Neural progenitor cell (in vitro differentiated cells): ENCODE measurements at regions not wholly inside any gene's neighbourhood (a gene's known extent, or its start where the extent isn't known, plus 50 kb on each side); places are given as distances from the start of the nearest gene placed in this dataset.

Source experiments
- EZH2phosphoT487 ChIP-seq: fragments of 200-600 bp; sonication (generic); IDR thresholded peaks from 2 replicates; pipeline ENCODE4 v1.6.1; 2017; ENCODE audit warnings: antibody characterized with exemption
- TF ChIP-seq, protein P1 (sequence below): fragments of 200-600 bp; sonication (generic); IDR thresholded peaks from 2 replicates; pipeline ENCODE4 v1.5.1; 2017; ENCODE audit warnings: antibody characterized with exemption, mild to moderate bottlenecking

DNA sequence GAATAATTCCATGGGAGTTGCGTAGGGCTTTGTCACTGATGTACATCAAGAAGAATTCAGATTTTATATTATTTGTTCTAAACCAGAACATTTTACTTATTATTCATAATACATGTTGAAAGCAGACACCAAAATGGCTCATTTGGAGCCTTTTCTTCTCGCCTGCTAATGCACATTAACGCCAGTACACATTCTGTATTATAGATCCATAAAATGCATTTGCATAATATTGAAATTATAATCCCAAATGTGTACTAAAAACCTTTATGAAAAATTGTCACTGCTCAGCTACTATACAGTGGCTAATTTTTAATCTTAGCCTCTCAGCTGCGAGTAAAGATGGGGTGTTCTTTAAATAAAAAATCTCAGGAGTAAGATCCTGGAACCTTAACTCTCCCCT, 452.2 kb upstream of the HNRNPA3 start:
- TF ChIP-seq, protein P1, sequence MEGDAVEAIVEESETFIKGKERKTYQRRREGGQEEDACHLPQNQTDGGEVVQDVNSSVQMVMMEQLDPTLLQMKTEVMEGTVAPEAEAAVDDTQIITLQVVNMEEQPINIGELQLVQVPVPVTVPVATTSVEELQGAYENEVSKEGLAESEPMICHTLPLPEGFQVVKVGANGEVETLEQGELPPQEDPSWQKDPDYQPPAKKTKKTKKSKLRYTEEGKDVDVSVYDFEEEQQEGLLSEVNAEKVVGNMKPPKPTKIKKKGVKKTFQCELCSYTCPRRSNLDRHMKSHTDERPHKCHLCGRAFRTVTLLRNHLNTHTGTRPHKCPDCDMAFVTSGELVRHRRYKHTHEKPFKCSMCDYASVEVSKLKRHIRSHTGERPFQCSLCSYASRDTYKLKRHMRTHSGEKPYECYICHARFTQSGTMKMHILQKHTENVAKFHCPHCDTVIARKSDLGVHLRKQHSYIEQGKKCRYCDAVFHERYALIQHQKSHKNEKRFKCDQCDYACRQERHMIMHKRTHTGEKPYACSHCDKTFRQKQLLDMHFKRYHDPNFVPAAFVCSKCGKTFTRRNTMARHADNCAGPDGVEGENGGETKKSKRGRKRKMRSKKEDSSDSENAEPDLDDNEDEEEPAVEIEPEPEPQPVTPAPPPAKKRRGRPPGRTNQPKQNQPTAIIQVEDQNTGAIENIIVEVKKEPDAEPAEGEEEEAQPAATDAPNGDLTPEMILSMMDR = no peak
- TF ChIP-seq EZH2phosphoT487 = no peak
